GM21619 (cell line): ENCODE measurements at regions not wholly inside any gene's neighbourhood (a gene's known extent, or its start where the extent isn't known, plus 50 kb on each side); places are given as distances from the start of the nearest gene placed in this dataset.

Source experiments
- ATAC-seq: cut with Tn5 transposase; IDR thresholded peaks from one replicate; pipeline ENCODE4 v1.9.1; 2021; ENCODE audit not compliant: unreplicated experiment

DNA sequence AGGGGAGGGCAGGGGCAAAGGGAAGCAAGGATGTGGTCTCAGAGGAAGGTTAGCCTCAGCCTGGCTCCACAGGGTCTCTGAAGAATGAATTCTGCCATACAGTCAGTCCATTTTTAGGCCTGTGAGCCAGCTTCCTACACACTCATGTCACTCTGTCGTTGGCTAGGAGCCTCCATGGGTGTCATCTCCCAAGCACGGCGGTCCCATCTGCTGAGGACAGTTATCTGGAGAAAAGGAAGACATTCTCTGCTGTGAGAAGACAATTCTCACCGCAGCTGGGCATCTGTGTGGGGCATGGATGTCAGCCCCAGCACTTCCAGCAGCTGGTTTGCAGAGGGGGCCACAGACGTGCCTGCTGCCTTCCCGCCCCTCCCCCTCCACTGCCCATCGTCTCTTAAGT, 167.6 kb downstream of the LINC00237 start:
- no peak for ATAC-seq

DNA sequence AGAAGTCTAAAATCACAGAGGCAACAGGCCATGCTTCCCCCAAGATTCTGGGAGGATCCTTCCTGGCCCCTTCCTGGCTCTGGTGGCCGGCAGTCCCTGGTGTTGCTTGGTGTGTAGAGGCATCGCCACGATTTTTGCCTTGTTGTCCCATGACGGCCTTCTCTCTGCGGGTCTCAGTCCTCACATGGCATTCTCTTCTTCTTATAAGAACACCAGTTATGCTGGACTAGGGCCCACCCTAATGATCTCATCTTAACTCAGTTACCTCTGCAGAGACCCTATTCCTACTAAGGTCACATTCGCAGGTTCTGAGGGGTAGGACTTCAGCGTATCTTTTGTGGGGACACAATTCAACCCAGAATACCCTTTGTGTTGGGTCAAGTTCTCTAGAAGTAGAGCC, 168.0 kb downstream of the LINC00237 start:
- no peak for ATAC-seq

DNA sequence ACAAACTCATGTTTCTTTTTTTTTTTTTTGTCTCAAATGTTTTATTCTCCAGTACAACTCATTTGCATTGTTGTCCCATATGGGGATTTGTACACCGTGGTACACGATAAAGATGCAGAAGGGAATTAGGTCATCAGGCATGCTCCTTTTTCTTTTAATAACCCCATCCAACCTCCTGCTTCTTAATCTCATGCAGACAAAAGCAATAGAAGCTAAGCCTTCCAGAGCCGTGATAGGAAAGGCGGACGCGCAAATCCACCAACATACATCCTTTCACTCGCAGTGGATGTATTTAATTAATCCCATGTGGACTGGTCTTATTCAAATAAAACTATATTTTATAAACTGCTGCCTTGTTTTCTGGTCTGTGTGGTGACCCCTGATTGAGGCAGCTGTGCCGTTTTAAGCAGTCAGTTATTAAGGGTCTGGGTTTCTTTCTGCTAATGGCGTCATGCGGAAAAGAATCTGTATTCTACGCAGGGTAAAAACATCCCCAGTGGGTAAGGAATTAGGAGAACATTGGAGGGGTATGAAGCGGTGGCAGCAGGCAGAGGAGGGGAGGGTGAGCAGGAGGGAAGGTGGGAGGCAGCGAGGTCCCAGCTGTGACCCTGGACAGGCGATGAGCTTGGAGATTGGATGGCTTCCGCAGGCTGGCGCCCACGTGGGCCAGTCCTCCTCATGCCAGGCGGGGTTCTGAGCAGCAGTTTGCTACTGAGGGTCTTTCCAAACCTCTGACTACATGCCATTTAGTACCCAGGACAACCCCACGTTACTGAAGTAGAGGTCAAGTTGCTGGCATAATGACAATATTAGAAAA, 172.8 kb downstream of the LINC00237 start:
- no peak for ATAC-seq

DNA sequence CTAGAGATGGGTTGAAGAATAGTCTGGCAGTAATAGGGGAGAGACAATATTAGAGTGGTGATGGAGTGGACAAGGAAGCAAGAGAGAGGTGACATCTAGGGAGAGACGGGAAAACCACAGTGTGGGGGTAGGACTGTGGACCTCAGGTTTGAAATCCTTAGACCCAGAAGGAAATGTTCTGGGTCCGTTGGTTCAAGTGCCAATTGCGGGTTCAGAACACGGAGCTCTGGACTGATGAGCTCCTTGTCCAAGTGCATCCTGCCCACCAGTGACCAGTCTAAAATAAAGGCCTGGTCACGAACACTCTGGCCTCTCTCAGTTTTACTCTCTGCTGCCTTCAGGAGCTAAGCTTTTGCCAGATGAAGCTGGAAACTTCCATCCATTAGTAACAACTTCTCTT, 174.0 kb downstream of the LINC00237 start:
- ATAC-seq, result no peak

DNA sequence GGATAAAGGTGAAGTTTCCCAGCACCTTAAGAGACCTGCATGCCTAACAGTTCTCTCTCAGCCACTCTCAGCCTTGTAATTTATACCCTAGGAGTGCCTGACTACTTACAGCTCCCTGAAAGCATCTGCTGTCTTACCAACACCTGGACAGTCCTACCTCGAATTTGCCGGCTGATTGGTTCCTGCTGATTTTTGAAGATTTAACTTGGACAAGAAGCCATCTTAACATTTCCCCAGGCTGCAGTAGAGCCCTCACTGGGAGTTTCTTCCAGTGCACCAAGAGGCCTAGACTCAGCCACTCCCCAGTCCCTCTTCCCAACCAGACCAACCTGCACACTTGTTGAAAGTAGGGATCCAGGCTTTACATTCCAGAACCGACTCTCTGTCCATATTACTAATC, 174.5 kb downstream of the LINC00237 start:
- no peak for ATAC-seq

DNA sequence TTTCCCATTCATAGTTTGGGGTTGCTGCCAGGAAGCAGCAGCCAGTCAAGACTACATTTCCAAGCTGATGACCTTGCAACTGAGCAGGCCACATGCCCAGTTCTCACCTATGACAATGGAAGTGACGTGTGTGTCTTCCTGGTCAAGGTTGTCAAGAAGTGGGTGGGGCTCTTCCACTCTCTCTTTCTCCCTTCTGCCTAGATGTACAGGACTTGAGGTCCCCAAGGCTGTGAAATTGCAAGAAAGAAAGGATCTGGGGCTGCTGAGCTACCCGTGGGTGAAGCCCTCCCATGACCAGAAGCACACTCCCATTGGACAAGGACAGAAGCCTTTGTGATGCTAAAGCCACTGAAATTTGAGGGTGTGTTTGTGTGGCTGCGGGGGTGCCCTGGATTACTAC, 175.1 kb downstream of the LINC00237 start:
- no peak for ATAC-seq

DNA sequence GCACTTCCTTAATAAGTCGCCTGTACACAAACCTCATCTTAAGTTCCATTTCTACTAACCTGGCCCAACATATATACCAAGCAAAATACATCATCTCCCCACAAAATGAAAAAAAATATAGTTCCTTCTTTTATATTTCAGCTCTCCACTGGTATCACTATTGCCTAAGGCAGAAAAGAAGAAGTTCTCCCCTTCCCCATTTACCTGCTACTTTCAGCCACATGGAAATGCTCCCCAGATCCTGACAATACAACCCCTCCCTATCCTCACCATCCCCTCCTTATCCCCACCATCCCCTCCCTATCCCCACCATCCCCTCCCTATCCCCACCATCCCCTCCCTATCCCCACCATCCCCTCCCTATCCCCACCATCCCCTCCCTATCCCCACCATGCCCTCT, 175.7 kb downstream of the LINC00237 start:
- ATAC-seq, result no peak

DNA sequence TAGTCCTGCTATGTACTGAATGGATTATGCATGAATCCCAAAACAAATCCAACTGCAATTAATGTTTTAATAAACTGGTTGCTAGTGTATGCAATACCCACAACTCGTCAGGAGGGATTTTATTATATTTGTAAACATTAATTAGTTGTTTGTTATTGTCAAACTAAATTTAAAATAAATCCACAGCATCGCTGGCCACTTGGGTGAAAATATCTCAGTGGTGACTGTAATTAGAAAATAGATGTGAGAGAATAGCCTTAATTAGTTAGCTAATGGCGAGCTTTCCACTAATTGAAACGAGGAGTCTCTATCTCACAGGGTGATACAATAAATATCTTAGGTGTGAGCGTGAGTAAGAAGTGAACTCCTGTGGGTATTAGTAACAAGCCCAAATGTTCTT, 176.8 kb downstream of the LINC00237 start:
- no peak for ATAC-seq

DNA sequence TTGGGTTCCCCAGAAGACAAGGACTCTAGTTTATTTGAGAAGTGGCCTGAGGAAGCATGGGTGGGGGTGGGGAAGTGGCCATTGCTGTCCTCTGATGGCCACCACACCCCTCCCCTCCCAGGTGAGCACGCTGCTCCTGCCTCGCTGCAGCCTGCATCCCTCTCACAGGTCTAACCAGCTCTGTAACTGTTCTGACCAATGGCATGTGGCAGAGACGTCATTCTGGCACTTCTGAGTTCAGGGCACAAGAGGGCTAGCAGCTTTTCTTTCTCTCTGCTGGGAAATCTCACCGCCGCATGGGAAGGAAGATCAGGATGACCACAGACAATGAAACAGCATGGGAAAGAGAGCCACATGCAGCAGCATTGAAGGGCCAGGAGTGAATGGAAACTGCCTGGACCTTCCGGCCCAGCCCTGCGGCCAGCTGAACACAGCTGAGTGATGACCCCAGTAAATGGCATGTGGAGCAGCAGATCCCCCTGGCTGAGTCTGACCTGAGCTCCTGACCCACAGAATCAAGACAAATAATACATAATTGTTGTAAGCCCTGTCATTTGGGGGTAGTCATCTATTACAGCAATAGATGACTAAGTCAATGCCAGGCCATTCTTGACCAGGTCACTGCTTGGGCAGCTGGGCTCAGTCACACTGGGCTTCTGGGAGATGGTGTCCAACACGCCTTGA, 179.8 kb downstream of the LINC00237 start:
- ATAC-seq, result no peak

DNA sequence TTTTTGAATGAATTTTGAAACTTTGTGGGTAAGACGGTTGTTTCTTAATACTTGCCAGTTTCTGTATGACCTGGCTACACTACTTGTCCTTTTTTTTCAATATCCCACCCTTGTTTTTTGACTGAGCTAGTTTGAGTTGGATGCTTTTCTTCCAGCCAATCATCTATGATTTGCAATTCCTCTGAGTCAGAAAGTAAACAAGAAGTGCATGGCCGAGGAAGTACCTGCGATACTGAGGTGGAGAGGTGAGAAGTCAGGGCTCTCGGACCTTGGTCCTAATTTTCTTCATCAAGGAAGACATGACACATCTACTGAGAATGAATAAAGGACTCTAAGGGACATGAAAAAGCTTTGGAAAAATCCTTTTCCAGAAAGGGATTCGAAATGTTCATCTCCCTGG, 185.7 kb downstream of the LINC00237 start:
- ATAC-seq, result no peak

DNA sequence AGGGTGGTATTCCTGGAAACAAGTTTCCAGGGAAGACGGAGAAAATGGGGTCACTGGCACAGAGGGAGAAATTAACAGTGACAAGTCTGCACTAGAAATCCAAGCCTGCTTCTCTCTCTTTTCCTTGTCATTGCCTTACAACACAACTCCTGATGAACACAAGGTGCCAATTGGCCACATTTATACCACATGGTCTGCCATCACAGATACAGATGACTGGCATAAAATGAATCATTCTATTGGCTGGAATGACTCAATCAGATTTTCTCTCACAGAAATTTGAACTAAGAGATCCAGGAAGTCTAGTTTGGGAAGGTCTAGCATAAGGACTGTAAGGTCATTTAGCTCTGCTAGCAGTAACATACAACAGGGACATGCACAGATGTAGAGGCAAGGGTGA, 190.3 kb downstream of the LINC00237 start:
- ATAC-seq, result no peak

DNA sequence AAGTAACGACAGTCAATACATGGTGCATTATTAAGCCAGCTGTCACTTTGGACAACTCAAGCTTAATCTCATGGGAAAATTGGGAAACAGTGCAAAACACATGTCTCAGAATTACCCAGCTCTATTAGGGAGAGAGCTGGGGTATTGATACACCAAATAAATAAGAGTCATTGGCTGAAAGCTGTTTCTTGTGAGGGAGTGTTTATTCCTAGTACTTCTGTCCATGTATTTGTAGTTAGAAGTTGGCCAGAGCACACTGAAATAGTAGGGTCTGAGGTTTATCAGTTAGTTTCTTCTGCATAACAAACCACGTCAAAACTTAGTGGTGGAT, 192.0 kb upstream of the RALGAPA2 start:
- ATAC-seq, result no peak

DNA sequence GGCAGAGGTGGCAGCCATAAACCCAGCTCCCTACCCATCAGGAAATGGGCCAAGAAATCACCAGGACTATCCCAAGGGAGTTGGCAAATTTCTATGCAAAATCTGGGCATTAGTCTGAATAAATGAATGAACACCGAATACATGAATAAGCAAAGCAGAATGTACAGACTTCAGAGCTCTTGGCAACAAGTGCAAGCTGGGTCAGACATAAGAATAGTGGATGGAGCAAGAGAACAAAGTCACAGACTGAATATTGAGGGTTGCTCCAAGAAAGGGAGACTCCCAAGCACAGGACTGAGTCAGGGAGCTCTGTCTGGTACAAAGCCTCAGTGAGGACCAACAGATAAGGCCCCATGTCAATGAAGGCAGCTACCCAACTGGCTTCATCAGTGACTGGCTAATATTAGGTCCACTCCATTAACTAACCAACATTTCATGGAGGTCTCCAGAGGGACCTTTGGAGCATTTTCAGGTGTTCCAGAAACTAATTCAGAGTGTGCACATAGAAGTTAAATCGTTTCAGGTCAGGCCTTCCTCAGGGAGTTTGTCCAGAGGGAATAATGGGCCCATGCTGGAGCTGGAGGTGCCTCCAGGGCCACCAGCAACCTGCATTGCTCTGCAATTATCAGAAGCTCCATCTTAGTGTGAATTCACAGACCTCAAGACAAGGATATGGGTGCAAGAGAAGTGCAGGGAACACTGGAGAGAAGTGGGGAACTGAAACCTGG, 191.5 kb upstream of the RALGAPA2 start:
- no peak for ATAC-seq

DNA sequence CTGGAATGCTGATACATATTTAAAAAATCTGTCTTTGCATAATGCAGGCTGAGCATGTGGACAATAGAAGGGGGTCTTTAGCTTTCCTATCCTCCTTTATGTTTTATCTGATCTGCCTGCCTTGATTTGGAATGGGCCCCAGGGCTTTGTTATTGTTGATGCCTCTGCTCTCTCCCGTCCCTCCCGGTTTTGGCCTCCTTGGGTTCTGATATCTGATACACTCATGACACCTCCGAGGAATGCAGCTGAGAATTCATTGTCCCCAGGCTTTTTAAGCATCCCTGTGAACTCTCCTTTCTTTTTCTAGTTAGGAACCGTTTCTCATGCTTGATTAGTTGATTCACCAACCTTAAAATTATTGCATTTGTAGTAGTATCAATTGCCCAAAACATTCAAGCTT, 185.5 kb upstream of the RALGAPA2 start:
- ATAC-seq, result no peak

DNA sequence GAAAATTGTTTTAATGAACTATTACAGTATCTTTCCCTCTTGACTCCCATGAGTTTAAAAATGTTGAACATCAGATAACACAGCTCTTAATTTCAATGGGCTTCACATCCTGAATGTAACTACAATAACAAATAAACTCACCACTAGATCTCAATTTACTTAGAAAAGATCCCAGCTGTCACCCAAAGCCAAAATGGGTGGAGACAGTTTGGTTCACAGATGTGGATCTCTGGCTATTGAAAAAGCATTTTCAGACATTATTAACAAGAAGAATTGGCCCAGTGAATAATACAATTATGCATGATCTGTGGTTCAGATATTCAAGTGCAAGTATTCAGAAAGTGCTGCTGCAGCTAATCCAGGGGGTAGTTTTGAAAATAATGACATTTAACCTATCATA, 184.7 kb upstream of the RALGAPA2 start:
- no peak for ATAC-seq

DNA sequence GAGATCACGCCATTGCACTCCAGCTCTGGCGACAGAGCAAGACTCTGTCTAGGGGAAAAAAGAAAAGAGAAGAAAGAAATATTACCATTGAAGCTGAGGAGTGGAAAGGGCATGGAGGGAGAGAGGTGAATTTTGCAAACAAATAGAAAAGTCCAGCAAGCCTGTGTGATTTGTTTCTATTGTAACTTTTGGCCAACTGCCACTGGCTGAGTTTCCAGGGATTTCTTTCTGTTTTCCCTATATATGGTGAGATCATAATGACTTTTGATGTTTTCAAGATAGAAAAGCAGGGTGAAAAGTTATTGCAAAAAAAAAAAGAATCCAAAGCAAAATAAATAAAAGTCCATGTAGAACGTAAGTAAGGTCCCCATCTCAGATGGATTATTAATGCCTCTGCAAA, 184.2 kb upstream of the RALGAPA2 start:
- no peak for ATAC-seq

DNA sequence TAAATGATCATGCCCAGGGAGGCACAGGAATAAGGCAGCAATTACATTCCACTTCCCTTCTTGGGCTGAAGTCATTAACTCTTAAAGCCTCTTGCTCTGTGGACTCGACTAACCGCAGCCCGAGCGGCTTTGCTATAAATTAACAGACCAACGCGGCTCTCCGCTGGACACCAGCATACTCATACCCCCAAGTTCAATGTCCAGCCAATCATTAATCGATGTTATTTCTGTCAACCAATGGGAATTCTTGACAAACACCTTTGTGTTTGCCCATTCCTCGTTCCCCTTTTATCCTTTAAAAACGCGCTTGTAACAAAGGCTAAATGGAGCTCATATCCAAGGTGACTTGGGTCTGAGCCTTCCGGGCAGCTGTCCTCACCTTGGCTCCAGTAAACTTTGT, 183.1 kb upstream of the RALGAPA2 start:
- no peak for ATAC-seq

DNA sequence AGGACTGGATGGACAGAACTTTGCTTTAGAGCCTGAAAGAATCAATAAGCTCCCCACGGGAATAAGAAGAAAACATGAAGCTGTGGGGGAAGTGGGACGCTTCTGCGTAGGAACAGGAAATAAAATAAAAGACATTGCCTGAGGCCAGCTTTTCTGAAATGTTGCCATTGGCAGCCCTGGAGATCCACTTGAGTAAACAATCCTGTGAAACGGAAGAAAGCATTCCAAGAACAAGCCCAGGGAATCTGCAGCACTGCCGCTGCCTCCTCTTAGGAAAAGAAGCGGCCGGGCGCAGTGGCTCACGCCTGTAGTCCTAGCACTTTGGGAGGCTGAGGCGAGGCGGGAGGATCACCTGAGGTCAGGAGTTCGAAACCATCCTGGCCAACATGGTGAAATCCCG, 182.3 kb upstream of the RALGAPA2 start:
- ATAC-seq, result no peak

DNA sequence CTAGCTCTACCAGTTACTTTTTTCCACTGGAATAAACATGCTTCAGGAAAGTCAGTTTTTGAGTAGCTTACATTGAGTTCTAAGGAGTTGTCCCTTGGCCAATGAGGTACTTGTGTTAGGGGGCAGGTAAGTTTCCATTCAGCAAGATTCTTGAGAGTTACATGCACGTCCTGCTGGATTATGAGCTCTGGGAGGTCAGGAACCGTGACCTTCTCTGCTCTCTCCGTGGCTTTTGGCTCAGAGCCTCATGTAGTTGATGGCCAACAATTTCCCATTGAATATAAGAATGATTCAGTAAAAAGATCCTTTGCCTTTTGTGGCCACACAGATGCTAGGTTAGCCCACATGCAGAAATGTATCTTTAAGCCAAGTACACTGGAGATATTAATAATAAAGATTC, 181.8 kb upstream of the RALGAPA2 start:
- ATAC-seq, result no peak

DNA sequence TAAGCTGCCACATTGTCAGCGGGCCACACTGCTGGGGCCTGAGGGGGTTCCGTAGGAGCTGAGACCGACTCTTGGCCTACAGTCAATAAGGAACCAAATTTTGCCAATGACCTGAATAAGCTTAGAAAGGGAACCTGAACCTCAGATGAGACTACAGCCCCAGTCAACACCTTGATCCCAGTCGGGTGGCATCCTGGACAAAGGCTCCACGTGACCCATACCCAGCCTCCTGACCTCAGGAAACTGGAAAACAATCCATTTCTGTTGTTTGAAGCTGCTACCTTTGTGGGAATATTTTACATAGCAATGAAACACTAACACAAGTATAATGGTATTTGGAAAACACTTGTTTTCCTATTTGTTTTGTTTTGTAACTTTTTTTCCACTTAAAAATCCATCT, 179.9 kb upstream of the RALGAPA2 start:
- ATAC-seq, result no peak

DNA sequence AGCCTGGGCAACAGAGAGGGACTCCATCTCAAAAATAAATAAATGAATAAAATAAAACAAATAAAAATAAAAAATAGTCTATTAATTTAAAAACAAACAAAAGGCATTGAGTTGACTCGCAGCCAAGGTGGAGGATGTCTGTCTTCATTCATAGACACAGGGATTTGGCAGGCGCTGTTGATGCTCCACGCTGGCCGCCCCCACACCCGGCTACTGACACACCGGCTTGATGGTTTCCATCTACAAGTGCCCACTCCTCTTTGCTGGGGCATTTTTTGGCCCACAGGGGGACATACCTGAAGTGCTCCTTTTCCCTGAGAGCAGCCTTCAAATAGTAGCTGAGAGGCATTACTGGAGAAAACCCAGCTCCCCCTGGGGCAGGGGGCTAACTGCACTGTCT, 178.3 kb upstream of the RALGAPA2 start:
- ATAC-seq, result no peak

DNA sequence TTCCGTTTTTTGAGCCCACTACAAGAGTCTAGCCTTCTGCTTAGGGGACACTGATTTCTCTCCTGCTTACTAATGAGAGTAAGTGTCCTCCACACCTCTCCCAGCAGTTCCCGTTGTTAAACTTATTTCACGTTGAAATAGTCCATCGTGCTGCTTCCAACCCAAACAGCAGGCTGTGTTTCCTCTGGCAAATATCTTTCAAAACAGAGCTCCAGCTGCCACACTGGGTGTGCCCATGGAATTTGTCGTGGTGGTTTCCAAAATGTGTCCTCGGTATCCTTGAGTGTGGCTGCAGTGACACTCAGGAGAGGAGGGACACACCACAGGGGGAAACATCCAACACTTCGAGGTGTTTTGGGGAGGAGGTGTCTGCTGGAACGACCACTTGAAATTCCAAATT, 176.5 kb upstream of the RALGAPA2 start:
- ATAC-seq, result no peak
